CD4-positive, alpha-beta T cell treated with Interleukin-4 for 4 hours (primary cell): ENCODE measurements at regions not wholly inside any gene's neighbourhood (a gene's known extent, or its start where the extent isn't known, plus 50 kb on each side); places are given as distances from the start of the nearest gene placed in this dataset.

Source experiments
- DNase-seq: peaks from one replicate; pipeline ENCODE4 v3.0.0-alpha.2; 2020

GRCh38 chr15:79373113-79373512, 59.0 kb upstream of the MINAR1 start:
- no peak for DNase-seq

- DNase-seq = no peak
These were observed 58.4 kb upstream of the MINAR1 start for GRCh38 chr15:79373728-79374127.

GRCh38 chr15:79376383-79376782, 55.8 kb upstream of the MINAR1 start:
- DNase-seq = no peak

- no peak for DNase-seq
These were observed 53.6 kb upstream of the MINAR1 start for GRCh38 chr15:79378394-79379109.

GRCh38 chr15:79380755-79381497, 51.2 kb upstream of the MINAR1 start:
- DNase-seq = peak; percentile 52

- DNase-seq = no peak
These were observed 50.5 kb upstream of the MINAR1 start for GRCh38 chr15:79381593-79381992.
